SK-N-SH (cell line): ENCODE measurements at regions not wholly inside any gene's neighbourhood (a gene's known extent, or its start where the extent isn't known, plus 50 kb on each side); places are given as distances from the start of the nearest gene placed in this dataset.

Experiments
- CTCF ChIA-PET: fragments of 300-600, 350-600 bp; formaldehyde crosslinking; extraction: SDS; loops from one replicate; lab custom pipeline; 2021; lab: Yijun Ruan, JAX
- POLR2A ChIA-PET: fragments of 350-600 bp; sonication (Branson Sonifier 250); formaldehyde crosslinking; extraction: SDS; loops from one replicate; lab custom pipeline; 2020; ENCODE audit warnings: antibody characterized with exemption, inconsistent platforms; lab: Yijun Ruan, JAX
- DNase-seq: peaks from one replicate; pipeline ENCODE4 v3.0.0; 2012
- H2AFZ ChIP-seq: fragments of 200-600 bp; sonication (generic); 2 replicates; pipeline ENCODE4 v1.8.1; 2016; ENCODE audit warnings: antibody characterized with exemption, mild to moderate bottlenecking, low read depth
- H3F3A ChIP-seq: fragments of 200-600 bp; sonication (generic); replicated peaks from 2 replicates; pipeline ENCODE3; 2016; ENCODE audit warnings: antibody characterized with exemption, mild to moderate bottlenecking; ENCODE audit not compliant: insufficient read depth
- H3K27ac ChIP-seq, 2 experiments: fragments of 200-500 bp in 1 of 2; fragments of 200-600 bp in 1 of 2; sonication (Bioruptor generic) in 1 of 2; sonication (generic), shearing (Covaris generic) in 1 of 2; 2 replicates each; pipeline versions ENCODE4 v1.5.1 to v1.6.1; 2014 to 2016; ENCODE audit warnings: low read depth in 2 of 2, inconsistent platforms in 1 of 2, low read length in 1 of 2, mild to moderate bottlenecking in 1 of 2, mixed read lengths in 1 of 2
- H3K27me3 ChIP-seq: fragments of 200-600 bp; sonication (generic), shearing (Covaris generic); 2 replicates; pipeline ENCODE4 v1.6.1; 2016; ENCODE audit warnings: mixed run types; ENCODE audit not compliant: insufficient read depth
- H3K36me3 ChIP-seq, 2 experiments: fragments of 200-500 bp in 1 of 2; fragments of 200-600 bp in 1 of 2; sonication (Bioruptor generic) in 1 of 2; sonication (generic) in 1 of 2; replicated peaks in 1 of 2; 2 replicates each; pipeline versions ENCODE3 to v1.5.1; 2014 to 2016; ENCODE audit warnings: low read length in 1 of 2, mild to moderate bottlenecking in 1 of 2; ENCODE audit not compliant: insufficient read depth in 2 of 2, control insufficient read depth in 1 of 2
- H3K4me1 ChIP-seq, 2 experiments: fragments of 200-500 bp in 1 of 2; fragments of 200-600 bp in 1 of 2; sonication (Bioruptor generic) in 1 of 2; sonication (generic), shearing (Covaris generic) in 1 of 2; 2 replicates each; pipeline versions ENCODE4 v1.5.1 to v1.6.1; 2014 to 2016; ENCODE audit warnings: low read depth in 1 of 2, low read length in 1 of 2, mixed run types in 1 of 2; ENCODE audit not compliant: insufficient read depth in 2 of 2, control insufficient read depth in 1 of 2
- H3K4me2 ChIP-seq: fragments of 200-600 bp; sonication (generic), shearing (Covaris generic); 2 replicates; pipeline ENCODE4 v1.6.1; 2017; ENCODE audit warnings: mixed run types
- H3K4me3 ChIP-seq, 2 experiments: fragments of 200-500 bp in 1 of 2; fragments of 200-600 bp in 1 of 2; sonication (Bioruptor generic) in 1 of 2; sonication (generic), shearing (Covaris generic) in 1 of 2; 2 replicates each; pipeline versions ENCODE4 v1.5.1 to v1.8.1; 2014 to 2016; ENCODE audit warnings: low read depth in 2 of 2, inconsistent platforms in 1 of 2, low read length in 1 of 2, mild to moderate bottlenecking in 1 of 2, mixed read lengths in 1 of 2, moderate library complexity in 1 of 2
- H3K79me2 ChIP-seq: fragments of 200-600 bp; sonication (generic); 2 replicates; pipeline ENCODE4 v1.8.1; 2017; ENCODE audit warnings: mild to moderate bottlenecking; ENCODE audit not compliant: insufficient read depth
- H3K9ac ChIP-seq: fragments of 200-600 bp; sonication (generic); 2 replicates; pipeline ENCODE4 v1.6.1; 2017; ENCODE audit warnings: mixed run types
- H3K9me2 ChIP-seq: fragments of 200-600 bp; sonication (generic); 2 replicates; pipeline ENCODE4 v1.6.1; 2017; ENCODE audit warnings: mixed run types
- H3K9me3 ChIP-seq: fragments of 200-600 bp; sonication (generic); 2 replicates; pipeline ENCODE4 v1.6.1; 2017; ENCODE audit warnings: mixed run types, mild to moderate bottlenecking, moderate library complexity
- H4K20me1 ChIP-seq: fragments of 200-600 bp; sonication (generic); 2 replicates; pipeline ENCODE4 v1.6.1; 2017; ENCODE audit warnings: mild to moderate bottlenecking, mixed run types; ENCODE audit not compliant: insufficient read depth
- FOSL2 ChIP-seq: IDR thresholded peaks from 2 replicates; pipeline ENCODE4 v1.4.0; 2012; ENCODE audit warnings: low read depth, mild to moderate bottlenecking, moderate library complexity, borderline replicate concordance
- FOXJ3 ChIP-seq: sonication (generic); formaldehyde crosslinking; IDR thresholded peaks from 2 replicates; pipeline ENCODE4 v1.5.1; 2020; ENCODE audit warnings: mild to moderate bottlenecking, missing genetic modification reagents
- GATA2 ChIP-seq: sonication (generic); formaldehyde crosslinking; IDR thresholded peaks from 2 replicates; pipeline ENCODE4 v1.5.0; 2020; ENCODE audit warnings: mild to moderate bottlenecking, missing genetic modification reagents
- NFIC ChIP-seq: IDR thresholded peaks from 2 replicates; pipeline ENCODE4 v1.4.0; 2012; ENCODE audit warnings: borderline replicate concordance
- NRF1 ChIP-seq: IDR thresholded peaks from 2 replicates; pipeline ENCODE4 v1.6.1; 2012; ENCODE audit warnings: low read depth, mild to moderate bottlenecking, low read length
- SIN3A ChIP-seq: IDR thresholded peaks from 2 replicates; pipeline ENCODE4 v1.6.1; 2012; ENCODE audit warnings: low read depth, mild to moderate bottlenecking, low read length, moderate library complexity, borderline replicate concordance
- TCF12 ChIP-seq: IDR thresholded peaks from 2 replicates; pipeline ENCODE4 v1.4.0; 2012
- WGBS: methylation state at CpG from one replicate; pipeline ENCODE4 v1.1.6; 2017; ENCODE audit warnings: low lambda C conversion rate; 5-methylcytosine and 5-hydroxymethylcytosine counted together
- TF ChIP-seq, protein P1 (sequence below): fragments of 150-350 bp; IDR thresholded peaks from 2 replicates; pipeline ENCODE4 v1.6.1; 2017; ENCODE audit warnings: antibody characterized with exemption, low read length, low read depth, borderline replicate concordance
- TF ChIP-seq, protein P2 (sequence below): IDR thresholded peaks from 2 replicates; pipeline ENCODE4 v1.6.1; 2012; ENCODE audit warnings: mild to moderate bottlenecking, low read depth, low read length, moderate library complexity
- TF ChIP-seq, protein P3 (sequence below): IDR thresholded peaks from 2 replicates; pipeline ENCODE4 v1.4.0; 2012; ENCODE audit warnings: low read depth, borderline replicate concordance

DNA sequence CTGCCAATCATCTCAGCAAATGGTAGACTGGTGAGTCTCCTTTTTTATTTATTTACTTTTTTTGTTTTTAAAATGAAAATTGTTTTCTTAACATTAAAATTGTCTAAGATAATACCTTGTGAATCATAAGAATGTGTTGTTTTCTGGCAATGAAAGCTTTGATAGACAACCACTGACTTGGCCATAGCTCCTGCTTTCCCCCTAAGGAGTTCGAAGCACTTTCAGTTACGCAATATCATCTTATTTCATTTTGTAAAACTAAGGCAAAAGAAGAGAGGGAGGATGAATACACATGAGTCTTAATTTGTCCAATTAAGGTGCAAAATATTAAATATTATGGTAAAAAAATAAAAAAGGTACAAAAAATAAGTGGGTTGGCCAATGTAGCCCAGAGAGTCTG is 74.8 kb upstream of the PLCL2 start:
- no peak overlapping the region for H3K9ac ChIP-seq
- no peak for DNase-seq
- POLR2A ChIA-PET = no interaction called here
- no peaks in the 10 kb centered on the region for H3K79me2 ChIP-seq
- no peak overlapping the region for H3K4me3 ChIP-seq
- H3K36me3 ChIP-seq = no peaks in the 10 kb centered on the region
- 66% methylated on average over 2 of the region's 2 CpGs for WGBS
- H3K9me3 ChIP-seq = no peaks in the 10 kb centered on the region
- no peaks in the 10 kb centered on the region for H3K4me1 ChIP-seq
- no peak overlapping the region for H2AFZ ChIP-seq
- TF ChIP-seq GATA2 (CRISPR knock-in tag) = no peak
- TF ChIP-seq, all 33 proteins: peak for 0
- CTCF ChIA-PET = interaction anchor here (0.9 kb wide), 1 partner anchor 19 kb away, joined by 4 read pairs; no protein-coding TSS in a partner anchor
- no peaks in the 10 kb centered on the region for H3K9me2 ChIP-seq
- H3F3A ChIP-seq = no peaks in the 10 kb centered on the region
- H4K20me1 ChIP-seq = no peaks in the 10 kb centered on the region
- no peak overlapping the region for H3K4me2 ChIP-seq
- H3K27me3 ChIP-seq = no peaks in the 10 kb centered on the region
- no peak overlapping the region for H3K27ac ChIP-seq

DNA sequence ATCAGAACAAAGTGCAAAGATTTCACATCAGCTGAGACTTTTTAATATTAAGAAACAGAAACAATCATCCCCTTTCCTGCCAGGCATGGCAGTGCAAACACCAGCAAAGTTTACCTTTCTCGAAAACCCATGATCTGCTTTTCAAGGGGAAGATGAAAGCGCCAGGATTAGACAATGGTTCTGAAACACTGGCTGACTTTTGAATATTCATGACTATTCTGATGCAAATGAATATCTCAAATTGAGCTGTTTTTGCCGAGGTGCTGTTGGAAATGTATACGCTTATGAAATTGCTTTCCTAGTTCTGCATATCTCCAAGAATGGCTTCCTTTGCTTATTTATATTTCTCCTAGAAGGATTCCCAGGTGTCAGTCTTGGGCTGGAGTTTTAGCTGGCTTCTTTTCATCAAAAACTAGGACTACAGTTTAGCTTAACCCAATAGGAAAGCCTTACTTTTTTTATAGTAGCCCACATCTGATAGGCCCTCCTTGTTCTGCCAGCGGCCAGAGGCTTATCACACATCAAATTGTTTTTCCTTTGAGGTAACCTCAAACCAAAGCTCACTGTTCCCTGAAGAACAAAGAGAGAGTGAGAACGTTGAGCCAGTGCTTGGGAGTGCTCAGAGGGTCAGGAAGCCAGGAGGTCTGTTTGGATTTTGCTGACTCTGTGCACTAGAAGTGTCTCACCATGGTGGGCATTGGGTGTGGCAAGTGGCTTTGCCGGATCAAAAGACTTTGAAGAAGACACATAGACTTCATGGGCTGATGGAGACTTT is 74.0 kb upstream of the PLCL2 start:
- no peaks in the 10 kb centered on the region for H3K9me2 ChIP-seq
- no peaks in the 10 kb centered on the region for H3K4me1 ChIP-seq
- H4K20me1 ChIP-seq = no peaks in the 10 kb centered on the region
- H3K79me2 ChIP-seq = no peaks in the 10 kb centered on the region
- H2AFZ ChIP-seq = no peak overlapping the region
- TF ChIP-seq TCF12 (no peak), SIN3A (no peak), NRF1 (no peak), FOXJ3 (CRISPR knock-in tag) (no peak), NFIC (no peak), FOSL2 (no peak)
- TF ChIP-seq, protein P1, sequence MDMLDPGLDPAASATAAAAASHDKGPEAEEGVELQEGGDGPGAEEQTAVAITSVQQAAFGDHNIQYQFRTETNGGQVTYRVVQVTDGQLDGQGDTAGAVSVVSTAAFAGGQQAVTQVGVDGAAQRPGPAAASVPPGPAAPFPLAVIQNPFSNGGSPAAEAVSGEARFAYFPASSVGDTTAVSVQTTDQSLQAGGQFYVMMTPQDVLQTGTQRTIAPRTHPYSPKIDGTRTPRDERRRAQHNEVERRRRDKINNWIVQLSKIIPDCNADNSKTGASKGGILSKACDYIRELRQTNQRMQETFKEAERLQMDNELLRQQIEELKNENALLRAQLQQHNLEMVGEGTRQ = no peak
- TF ChIP-seq, protein P2, sequence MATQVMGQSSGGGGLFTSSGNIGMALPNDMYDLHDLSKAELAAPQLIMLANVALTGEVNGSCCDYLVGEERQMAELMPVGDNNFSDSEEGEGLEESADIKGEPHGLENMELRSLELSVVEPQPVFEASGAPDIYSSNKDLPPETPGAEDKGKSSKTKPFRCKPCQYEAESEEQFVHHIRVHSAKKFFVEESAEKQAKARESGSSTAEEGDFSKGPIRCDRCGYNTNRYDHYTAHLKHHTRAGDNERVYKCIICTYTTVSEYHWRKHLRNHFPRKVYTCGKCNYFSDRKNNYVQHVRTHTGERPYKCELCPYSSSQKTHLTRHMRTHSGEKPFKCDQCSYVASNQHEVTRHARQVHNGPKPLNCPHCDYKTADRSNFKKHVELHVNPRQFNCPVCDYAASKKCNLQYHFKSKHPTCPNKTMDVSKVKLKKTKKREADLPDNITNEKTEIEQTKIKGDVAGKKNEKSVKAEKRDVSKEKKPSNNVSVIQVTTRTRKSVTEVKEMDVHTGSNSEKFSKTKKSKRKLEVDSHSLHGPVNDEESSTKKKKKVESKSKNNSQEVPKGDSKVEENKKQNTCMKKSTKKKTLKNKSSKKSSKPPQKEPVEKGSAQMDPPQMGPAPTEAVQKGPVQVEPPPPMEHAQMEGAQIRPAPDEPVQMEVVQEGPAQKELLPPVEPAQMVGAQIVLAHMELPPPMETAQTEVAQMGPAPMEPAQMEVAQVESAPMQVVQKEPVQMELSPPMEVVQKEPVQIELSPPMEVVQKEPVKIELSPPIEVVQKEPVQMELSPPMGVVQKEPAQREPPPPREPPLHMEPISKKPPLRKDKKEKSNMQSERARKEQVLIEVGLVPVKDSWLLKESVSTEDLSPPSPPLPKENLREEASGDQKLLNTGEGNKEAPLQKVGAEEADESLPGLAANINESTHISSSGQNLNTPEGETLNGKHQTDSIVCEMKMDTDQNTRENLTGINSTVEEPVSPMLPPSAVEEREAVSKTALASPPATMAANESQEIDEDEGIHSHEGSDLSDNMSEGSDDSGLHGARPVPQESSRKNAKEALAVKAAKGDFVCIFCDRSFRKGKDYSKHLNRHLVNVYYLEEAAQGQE = no peak
- TF ChIP-seq, protein P3, sequence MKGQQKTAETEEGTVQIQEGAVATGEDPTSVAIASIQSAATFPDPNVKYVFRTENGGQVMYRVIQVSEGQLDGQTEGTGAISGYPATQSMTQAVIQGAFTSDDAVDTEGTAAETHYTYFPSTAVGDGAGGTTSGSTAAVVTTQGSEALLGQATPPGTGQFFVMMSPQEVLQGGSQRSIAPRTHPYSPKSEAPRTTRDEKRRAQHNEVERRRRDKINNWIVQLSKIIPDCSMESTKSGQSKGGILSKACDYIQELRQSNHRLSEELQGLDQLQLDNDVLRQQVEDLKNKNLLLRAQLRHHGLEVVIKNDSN = no peak
- no peak overlapping the region for H3K4me2 ChIP-seq
- H3K27me3 ChIP-seq = no peaks in the 10 kb centered on the region
- ChIA-PET CTCF (interaction anchor here (0.9 kb wide), 2 partner anchors 18 to 210 kb away, joined by 4 read pairs; no protein-coding TSS in a partner anchor), POLR2A (no interaction called here)
- no peaks in the 10 kb centered on the region for H3K9me3 ChIP-seq
- no peak overlapping the region for H3K27ac ChIP-seq
- WGBS = 58% methylated on average over 7 of the region's 7 CpGs
- H3K9ac ChIP-seq = no peak overlapping the region
- DNase-seq = no peak
- no peaks in the 10 kb centered on the region for H3K36me3 ChIP-seq
- no peak overlapping the region for H3K4me3 ChIP-seq
- no peaks in the 10 kb centered on the region for H3F3A ChIP-seq
